ENCODE measurements at regions not wholly inside any gene's neighbourhood (a gene's known extent, or its start where the extent isn't known, plus 50 kb on each side); places are given as distances from the start of the nearest gene placed in this dataset.
"Not testable (repeated sequence)": the region's sequence is repeated elsewhere in the genome, so short reads cannot be mapped to it uniquely, and the experiment has no call there.

DNA sequence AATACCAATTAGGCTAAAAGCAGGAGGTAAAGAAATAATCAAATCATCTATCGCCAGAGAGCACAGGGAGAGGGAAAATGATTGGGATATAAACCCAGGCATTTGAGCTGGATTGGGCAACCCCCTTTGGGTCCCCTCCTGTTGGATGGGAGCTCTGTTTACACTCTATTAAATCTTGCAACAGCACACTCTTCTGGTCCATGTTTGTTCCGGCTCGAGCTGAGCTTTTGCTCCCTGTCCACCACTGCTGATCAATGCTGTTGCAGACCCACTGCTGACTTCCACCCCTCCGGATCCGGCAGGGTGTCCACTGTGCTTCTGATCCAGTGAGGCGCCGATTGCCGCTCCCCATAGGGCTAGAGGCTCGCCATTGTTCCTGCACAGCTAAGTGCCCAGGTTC is 493.8 kb downstream of the MATN1 start:
- DNase-seq, result no peak

DNA sequence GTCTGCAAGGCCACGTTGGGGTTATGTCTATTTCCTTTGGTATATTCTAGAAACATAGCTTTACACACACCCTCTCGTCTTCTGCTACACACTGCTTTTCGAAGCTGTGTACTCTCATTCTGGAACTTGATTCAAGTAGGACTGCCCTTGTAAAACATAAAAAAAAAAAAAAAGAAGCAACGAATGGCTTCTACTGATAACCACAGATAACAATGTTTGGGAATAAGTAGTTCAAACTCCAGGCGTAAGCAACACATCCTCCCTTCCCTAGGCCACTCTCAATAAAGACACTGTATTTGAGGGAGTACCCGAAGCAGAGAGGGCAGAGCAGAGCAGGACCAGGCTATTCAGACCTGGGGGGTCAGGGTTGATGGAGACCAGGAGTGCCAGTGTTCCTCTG is 496.7 kb downstream of the MATN1 start:
- no peak for DNase-seq

DNA sequence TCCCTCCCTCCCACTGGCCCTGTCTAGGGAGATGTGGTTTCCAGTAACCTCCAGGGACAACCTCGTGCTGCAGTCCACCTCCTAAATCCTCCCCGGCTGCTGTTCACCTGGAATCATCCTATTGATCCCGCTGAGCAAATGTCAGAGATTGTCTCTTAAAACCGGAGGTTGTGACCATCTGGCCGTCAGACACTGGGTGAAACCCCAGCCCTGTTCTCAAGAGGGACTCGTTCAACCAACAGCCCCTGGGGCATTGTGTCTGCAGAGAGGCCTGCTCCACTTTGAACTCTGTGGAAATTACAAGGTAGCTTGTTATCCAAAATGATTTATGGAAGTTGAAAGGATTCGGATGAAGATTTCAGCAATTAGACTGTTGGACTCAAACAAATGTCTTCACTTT is 498.0 kb downstream of the MATN1 start:
- DNase-seq, result no peak

DNA sequence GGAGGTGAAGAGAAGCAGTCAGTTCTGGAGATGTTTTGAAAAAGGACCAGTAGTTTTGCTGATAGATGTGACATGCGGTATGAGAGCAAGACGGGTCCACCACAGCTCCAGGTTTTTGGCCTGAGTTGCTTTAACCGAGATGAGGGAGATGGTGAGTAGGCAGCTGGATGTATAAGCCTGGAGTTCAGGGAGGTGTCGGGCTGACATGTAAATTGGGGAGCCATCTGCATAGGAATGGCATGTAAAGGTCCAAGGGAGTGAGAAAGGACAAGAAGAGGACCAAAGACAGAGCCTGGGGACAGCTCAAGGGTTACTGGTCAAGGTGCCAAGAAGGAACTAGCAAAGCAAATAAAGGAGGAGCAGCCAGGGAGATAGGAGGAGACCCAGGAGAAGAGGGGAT is 503.7 kb downstream of the MATN1 start:
- DNase-seq, result no peak

DNA sequence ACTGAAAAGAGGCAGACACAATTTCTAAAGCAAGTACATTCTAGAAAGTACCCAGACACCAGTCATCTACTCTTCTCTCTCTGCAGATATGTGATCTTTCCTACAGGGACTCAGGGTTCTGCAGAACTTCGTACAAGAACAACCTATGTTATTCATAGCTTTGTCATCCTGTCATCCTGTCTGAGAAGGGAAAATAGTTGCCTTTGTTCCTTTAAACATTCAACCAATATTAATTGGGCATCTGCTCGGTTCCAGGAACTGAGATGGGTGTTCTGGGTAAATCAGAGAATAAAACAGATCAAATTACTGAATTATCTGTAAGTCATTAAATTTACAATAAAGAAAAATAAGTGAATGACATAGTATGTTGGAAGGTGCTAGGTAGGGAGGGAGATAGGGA is 504.9 kb downstream of the MATN1 start:
- DNase-seq, result no peak

DNA sequence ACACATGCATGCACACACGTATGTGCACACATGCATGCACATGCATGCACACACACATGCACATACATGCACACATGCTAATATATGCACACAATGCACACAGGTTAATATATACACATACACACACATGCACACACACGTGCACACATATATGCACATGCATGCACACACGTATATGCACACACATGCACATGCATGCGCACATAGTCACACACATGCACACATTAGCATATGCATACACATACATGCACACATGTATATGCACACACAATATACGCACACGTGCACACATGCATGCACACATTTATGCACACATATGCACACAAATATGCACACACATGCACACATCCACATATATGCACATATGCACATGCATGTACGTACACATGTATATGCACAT is 506.8 kb downstream of the MATN1 start:
- no peak for DNase-seq

DNA sequence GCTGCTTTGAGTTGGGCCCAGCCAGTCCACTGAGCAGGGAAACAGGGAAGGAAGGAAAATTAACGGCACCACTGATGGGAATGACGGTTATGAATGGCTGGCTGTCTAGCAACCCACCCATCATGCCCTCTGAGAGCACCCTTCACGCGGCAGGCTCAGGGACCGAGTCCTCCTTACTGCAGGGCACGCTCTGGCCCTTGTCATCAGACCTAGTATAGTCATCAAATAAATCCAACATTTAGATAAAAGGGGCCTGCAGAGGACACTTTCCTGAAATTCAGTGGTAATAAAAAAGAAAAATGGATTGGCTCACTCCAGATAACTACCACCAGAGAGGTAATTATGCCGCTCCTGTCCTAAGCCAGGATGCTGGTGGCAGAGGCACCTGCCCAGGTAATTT is 509.4 kb downstream of the MATN1 start:
- no peak for DNase-seq

DNA sequence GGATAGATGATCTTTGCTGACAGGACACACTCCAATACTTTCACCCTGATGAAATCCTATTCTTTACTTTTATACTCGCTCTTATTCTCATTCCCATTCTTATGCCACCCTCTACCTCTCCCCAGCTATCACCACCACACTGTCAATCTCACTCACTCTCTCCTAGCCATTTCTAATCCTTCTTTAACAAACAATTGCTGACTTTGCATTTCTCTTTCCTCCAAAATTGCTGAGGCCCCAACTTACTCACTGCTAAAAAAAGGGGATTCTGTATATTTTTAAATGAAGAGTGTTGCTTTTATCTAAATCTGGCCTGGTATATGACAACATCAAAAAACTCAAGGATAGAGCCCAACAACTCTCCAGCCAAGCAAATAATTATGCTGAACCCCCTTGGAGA is 515.4 kb downstream of the MATN1 start:
- DNase-seq, result not testable (repeated sequence)

DNA sequence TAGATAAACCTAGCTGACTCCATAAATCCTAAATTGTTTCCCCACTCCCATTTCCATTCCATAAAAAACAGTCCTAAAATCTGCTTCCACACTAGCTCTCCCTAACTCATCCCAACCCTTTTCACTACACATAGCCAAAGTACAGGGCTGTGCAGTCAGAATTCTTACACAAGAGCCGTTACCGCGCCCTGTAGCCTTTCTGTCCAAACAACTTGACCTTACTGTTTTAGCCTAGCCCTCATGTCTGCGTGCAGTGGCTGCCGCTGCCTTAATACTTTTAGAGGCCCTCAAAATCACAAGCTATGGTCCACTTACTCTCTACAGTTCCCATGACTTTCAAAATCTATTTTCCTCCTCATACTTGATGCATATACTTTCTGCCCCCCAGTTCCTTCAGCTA is 516.8 kb downstream of the MATN1 start:
- not testable (repeated sequence) for DNase-seq

DNA sequence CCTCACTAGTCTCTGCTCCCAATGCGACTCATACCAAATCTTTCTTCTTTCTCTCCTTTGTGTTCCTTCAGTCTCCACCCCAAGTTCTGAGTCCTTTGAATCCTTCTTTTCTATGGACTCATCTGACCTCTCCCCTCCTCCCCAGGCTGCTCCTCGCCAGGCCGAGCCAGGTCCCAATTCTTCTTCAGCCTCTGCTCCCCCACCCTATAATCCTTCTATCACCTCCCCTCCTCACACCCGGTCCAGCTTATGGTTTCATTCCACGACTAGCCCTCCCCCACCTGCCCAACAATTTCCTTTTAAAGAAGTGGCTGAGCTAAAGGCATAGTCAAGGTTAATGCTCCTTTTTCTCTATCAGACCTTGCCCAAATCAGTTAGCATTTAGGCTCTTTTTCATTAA is 518.5 kb downstream of the MATN1 start:
- not testable (repeated sequence) for DNase-seq

DNA sequence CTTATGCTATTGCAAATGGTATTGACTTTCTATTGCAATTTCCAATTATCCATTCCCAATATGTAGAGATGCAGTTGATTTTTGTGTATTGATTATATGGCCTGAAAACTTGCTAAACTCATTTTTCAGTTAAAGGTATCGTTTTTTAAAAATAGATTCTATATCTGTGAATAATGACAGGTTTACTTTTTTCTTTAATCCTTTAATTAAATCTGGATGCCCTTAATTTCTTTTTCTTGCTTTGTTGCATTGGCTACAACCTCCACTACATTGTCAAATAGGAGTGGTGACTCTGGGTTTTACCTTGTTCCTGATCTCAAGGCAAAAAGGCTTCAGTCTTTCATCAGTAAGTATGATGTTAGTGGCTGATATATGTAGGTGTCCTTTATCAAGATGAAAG is 522.4 kb downstream of the MATN1 start:
- DNase-seq, result no peak

DNA sequence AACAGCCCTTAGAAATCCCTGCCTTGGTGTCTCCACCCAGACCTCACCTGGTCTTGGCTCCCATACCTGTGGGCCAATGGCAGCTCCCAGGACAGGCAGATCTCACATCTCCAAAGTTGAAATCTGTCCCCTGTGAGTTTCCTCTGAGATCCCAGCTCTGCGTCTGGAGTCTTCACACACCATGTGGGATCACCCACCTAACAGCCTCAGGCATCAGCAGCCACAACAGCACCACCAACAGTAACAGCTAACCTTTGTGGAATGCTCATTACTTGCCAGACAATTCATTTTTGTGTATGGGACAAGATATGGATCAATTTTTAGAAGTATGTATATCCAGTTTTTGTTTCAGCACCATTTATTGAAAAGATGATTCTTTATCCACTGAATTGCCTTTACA is 523.2 kb downstream of the MATN1 start:
- DNase-seq, result no peak

DNA sequence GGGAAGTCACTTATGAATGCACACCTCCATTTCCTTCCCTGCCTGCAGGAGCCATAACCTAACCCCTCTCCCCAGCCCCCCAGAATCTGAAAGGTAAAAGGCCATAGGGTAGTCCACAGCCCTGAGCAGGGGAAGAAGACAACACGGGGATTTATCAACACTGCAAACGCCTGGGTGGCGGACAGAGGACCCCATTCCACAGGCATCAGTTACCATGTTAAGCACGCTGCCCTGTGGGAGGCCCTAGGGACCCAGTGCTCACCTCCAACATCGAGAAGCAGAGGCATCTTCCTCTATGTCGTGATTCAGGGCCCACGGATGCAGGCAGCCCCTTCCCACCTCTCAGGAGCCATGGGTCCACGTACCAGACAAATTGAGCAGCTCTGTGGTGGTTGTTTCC is 523.8 kb downstream of the MATN1 start:
- DNase-seq, result no peak

DNA sequence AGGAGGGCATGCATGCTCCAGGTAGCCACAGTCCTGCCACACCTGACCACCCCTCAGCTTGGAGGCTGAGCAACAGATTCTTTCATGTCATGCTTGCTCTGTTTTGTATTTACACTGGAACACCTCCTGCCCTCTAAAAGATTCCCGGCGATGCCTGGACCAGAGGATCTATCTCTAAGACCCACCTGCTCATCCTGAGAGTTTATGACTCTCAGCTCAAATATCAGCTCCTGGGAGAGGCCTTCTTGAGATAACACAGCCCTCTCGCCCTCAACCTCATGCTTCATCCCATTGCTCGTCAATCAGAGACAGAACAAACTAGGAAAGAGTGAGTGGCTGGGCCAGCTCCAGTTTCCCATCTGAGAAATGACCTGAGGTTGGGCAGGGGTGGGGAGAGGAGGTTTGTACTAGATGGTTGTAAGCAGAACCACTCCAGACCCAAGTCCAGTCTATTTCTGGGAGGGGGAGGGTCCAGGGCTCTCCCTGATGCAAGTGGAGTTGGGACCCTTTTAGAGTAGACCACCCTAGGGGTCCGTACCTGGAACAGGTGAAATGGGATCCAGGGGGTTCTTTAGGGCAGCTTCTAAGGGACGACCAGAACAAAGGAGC is 524.5 kb downstream of the MATN1 start:
- DNase-seq, result no peak

DNA sequence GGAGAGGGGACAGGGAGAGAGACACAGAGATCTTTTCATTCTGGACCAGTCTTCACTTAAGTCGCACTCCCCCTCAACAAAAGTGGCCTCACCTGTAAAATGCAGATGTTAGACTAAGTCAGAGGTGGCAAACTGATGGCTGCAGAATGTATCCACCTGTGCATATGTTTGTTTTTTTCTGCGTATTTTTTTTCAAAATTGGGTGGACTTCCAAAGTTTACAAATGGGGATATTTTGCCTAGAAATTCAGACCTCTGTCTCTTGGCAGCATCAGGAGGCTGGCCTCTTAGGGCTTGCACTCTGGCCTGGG is 525.0 kb downstream of the MATN1 start:
- no peak for DNase-seq

DNA sequence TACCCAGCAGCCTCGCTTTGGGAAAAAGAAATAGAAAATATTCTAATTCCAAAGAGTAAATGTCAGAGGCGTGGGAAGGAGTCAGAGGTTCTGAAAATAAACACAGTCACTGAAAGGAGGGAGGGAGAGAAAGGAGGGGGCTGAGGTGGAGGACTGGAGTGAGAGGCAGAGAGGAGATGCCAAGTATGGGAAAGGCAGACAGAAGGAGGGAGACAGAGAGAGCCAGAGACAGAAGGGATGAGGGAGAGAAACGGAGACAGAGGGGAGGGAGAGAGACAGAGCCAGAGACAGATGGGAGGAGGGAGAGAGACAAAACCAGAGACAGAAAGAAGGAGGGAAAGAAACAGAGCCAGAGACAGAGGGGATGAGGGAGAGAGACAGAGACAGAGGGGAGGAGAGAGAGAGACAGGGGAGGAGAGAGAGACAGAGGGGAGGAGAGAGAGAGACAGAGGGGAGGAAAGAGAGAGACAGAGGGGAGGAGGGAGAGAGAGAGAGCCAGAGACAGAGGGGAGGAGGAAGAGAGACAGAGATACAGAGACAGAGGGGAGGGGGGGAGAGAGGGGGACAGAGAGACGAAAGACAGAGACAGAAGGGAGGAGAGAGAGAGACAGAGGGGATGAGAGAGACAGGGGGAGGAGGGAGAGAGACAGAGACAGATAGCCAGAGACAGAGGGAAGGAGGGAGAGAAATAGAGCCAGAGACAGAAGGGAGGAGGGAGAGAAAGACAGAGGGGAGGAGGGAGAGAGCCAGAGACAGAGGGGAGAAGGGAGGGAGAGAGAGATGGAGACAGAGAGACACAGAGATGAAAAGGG is 525.5 kb downstream of the MATN1 start:
- no peak for DNase-seq

DNA sequence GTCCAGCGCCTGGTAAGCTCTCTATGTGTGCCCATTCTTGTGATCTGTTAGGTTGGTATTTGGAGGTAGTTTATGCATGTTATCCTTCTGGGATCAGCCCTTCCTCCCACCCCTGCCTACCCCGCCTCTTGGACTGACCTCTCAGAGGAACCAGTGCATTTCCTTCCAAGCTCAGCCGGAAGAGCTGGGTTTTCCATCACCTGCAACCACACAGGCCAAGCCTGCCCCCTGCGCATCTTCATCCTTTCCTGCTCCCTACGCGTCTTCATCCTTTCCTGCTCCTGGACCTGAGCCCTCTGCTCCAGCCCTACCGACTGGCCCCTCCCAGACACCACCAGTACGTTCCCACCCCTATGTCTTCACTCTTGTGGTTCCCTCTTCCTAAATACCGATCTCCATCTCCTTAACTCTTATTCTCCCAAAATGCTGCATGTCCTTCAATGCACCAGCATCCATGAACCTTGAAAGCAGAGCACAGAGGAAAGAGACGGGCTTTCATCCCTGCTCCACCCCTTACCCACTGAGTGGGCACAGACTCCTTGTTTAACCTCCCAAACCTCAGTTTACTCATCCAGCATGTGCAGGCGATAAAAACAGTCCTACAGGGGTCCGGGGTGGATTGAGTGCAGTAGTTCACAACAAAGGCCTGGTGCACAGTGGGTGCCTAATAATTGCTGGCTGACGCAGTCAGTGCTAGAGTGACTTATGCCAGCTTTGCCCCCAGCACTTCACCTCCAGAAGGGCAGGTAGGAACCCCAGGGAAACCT is 526.3 kb downstream of the MATN1 start:
- DNase-seq, result no peak

DNA sequence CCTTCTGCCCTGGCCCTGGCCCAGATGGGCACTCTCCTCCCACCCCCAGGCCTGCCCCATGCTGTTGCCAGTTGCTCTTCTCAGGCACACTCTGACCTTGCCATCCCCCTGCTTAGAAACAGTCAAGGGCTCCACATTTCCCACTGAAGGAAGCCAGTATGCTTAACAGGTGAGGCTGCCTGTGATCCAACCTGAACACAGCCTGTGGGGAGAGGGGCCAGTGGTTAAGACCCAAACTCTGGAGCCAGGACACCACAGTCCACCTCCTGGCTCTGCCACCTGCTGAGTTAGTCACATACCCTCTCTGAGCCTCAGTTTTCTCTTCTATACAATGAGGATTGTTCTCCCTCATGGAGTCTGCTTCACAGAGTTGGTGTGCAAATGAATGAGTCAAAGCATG is 526.9 kb downstream of the MATN1 start:
- no peak for DNase-seq

DNA sequence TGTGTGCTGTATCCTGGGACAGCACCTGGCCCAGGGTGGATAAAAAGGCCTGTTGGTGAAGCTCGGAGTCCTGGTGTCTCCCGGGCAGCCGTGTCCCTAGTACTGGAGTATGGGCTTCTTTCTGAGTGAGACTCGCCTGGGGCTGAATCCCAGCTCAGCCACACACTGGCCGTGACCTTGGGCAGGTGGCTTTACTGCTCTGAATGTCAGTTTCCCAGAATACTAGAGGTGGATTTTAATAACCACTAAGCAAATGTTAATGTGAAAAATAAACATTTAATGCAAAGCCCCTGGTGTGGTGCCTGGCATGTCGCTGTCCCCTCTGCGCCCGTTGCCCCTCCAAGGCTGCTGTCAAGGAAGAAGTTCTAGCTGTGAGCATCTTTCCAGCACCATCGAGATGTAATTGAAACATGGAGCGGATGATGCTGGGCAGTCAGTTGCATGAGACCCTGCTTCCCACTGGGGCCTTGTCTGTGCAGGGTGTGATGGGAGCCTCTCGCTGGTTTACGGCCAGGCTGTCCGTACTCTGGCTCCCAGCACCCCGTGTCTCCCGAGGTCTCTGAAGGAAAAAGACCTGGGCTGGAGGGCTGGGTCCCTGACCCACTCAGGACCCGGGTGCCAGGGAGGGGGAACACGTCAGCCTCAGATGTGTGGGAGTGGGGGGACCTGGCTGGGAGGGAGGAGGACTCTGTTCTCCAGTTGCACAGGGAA is 527.8 kb downstream of the MATN1 start:
- no peak for DNase-seq

DNA sequence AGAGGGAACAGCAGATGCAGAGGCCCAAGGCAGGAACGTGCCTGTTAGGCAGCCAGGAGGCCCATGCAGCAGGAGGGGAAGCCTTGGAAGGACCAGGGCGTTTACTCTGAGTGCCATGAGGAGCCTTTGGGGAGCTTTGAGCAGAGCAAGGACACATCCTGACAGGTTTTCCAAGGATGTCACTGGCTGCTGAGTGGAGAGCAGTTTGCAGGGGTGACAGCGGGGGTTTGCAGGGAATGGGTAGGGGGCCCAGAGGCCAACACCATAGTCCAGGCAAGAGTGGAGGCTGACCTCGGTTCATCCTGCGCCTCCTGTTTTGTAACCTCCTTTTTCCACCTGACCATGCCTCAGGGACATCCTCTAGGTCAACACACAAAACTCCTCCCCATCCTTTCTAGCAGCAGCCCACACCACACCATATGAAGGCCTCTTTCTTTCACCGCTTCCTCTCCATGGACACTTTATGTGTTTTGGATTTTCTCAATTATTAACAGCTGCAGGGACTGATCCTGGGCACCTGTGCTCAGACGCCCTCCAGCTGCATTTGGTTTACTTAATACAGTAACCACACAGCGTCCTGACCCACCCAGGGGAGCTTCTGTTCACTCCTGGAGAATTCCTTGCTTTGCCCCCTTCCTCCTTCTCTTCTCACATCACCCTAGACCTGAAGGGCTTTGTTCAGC is 528.5 kb downstream of the MATN1 start:
- DNase-seq, result no peak

DNA sequence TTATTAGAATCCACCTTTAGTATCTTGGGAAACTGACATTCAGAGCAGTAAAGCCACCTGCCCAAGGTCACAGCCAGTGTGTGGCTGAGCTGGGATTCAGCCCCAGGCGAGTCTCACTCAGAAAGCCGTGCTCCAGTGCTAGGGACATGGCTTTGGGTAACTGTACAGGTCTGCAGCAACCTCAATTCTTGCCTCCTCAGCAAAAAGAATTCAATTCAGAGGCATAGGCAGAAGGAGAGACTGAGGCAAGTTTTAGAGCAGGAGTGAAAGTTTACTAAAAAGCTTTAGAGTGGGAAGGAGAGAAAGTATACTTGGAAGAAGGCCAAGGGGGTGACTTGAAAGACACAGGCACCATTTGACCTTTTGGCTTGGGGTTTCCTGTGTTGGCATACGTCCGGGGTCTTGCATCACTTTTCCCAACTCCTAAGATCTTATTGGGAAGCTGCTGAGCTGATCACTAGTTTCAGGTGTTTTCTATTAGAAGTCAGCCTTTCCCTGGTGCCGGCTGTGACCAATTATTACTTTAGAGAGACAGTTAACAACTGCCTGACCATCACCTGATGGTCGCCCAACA is 529.3 kb downstream of the MATN1 start:
- no peak for DNase-seq

DNA sequence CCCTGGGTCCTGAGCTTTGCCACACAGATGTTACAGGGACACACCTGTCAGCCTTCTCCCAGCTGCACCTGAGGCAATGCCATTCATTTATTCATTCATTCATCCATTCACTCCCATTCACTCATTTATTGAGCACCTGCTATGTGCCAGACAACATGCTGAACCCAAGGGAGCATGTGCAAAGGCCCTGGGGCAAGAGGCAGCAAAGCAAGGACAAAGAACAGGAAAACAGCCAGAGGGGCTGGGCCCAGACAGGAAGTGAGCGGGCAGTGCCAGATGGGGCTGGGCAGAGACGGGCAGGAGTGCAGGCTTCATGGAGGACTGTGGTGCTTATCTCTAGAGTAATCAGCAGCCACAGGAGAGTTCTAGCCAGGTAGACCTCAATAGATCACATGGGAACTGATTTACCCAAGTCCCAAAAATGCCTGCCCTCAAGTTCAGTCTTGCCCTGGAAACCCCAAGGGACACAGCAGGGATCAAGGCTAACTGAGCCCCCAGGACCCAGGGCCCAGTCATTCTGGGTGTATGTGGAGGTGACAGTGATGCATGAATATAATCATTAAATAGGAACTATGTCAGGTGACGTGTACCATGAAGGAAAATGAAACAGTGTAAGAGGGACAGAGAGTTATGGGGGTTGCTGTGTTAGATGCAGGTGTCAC is 530.3 kb downstream of the MATN1 start:
- no peak for DNase-seq

All from EL (cell line).